Smooth muscle cell of the brain vasculature (primary cell): ENCODE measurements at regions not wholly inside any gene's neighbourhood (a gene's known extent, or its start where the extent isn't known, plus 50 kb on each side); places are given as distances from the start of the nearest gene placed in this dataset.
"Not testable (repeated sequence)": the region's sequence is repeated elsewhere in the genome, so short reads cannot be mapped to it uniquely, and the experiment has no call there.

Source experiments
- DNase-seq: peaks from one replicate; pipeline ENCODE4 v3.0.0-alpha.2; 2012; ENCODE audit warnings: low read depth, low spot score

- DNase-seq = no peak
Observed at GRCh38 chr17:64785011-64785421, 122.9 kb upstream of the SMURF2 start.

DNA sequence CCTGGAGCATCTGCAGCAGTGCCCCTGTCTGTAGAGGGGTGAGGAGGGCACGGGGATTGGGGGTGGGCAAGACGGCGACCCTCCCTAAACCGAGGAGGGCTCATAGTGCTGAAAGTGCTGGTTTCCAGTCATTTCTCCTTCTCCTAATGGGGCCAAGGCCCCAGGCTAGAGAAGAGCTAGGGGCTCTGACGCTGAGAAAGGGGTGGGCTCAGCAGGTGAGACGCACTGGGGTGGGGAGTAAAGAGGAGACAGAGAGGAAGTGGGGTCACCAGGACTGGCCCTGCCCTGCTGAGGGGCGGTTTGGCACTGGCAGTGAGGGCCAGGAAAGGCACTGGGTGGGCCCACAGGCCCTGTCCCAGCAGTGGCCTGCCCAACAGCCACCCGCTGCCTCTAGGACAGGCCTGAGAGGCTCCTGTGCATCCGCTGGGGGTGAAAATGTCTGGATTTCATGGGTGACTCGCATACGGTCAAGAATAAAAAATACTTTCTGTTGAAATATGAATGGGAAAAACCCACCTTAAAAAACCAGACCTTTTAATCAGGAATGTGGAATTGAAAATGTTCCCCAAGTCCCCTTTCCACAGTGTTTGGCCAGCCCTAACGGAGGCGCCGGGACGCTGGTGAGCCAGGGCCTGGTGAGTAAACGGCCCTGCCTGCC, 122.4 kb upstream of the SMURF2 start:
- DNase-seq = no peak

- DNase-seq = no peak
Observed at GRCh38 chr17:64783556-64784352, 121.6 kb upstream of the SMURF2 start.

DNA sequence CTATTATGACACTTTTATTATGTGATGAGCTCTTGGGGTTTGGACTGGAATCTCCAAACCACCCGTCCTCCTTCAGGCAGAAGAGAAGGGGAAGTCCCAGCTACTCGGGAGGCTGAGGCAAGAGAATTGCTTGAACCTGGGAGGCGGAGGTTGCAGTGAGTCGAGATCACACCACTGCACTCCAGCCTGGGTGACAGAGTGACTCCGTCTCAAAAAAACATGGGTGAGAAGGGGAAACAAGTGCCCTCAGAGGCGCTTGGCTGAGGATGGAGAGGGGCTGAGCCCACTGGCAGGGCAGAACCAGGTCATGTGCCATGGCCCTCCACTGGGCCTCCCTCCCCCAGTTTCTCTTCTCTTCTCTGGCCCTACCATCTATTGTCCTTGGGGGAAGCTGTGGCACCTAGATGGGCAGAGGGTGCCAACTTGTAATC, 120.9 kb upstream of the SMURF2 start:
- no peak for DNase-seq

DNA sequence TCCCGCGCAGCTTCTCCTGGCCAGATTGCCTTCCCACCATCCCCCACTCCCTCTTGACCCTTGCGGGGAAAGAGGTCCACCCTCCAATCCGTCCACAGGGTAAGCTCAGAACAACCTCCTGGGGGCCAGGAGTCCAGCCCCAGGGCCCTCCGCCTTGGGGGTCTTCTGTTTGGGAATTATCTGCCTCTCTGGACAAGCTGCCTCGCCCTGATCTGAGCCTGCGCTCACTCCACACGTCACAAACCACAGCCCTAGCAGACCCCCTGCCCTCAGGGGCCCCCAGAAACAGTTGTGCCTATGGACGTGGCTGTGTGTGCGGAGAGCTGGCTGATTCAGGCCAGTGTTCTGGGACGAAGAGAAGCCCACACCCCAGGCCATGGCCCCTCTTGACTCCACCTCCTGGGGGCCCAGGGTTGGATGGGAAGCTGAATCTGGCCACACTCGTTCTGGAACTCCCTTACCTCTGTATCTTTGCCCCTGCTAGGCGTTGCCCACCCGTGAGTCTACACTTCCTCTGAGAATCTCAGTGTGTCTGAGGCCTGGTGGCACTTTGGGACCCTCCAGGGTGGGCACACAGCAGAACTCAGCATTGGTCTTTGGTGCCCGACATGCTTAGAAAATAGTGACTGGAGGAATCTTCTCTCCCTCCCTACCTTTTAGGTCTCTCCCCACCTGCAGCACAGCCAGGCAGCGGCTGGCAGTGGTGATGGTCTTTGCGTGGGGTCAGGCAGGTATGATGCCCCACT, 119.9 kb upstream of the SMURF2 start:
- no peak for DNase-seq

DNA sequence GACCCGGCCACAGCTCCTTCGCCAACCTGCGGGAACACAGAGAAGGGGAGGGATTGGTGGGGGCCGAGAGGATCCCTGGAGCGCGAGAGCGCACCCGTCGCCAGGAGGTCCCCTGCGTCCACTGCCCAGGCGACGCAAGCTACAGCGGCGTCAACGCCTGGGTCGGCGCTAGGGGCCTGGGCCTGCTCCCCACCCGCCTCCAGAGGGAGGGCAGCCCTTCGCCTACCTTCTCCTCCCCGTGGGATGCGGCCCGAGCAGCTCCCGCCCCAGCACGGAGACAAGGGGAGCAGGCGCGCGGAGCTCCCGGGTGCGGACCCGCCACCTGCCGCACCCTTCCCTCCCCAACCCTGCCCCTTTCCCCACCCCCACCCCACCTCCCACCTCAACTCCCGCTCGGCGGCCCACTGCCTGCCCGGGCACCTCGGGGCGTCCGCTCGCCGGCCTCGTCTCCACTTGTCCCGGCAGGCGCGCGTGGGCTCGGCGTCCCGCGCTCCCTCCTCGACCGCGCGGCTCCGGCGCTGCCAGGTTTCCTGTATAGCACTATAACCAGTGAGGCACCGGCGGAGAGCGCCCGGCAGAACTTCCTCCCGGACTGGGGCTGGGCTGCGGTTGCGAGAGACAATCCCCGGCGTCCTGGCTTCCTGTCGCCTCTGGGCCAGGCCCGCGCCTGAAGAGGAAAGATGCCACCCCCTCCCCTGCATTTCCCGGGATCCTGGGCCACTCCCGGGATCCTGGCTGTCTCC, 119.1 kb upstream of the SMURF2 start:
- DNase-seq = no peak

- no peak for DNase-seq
Observed at GRCh38 chr17:64780096-64781013, 118.2 kb upstream of the SMURF2 start.

DNA sequence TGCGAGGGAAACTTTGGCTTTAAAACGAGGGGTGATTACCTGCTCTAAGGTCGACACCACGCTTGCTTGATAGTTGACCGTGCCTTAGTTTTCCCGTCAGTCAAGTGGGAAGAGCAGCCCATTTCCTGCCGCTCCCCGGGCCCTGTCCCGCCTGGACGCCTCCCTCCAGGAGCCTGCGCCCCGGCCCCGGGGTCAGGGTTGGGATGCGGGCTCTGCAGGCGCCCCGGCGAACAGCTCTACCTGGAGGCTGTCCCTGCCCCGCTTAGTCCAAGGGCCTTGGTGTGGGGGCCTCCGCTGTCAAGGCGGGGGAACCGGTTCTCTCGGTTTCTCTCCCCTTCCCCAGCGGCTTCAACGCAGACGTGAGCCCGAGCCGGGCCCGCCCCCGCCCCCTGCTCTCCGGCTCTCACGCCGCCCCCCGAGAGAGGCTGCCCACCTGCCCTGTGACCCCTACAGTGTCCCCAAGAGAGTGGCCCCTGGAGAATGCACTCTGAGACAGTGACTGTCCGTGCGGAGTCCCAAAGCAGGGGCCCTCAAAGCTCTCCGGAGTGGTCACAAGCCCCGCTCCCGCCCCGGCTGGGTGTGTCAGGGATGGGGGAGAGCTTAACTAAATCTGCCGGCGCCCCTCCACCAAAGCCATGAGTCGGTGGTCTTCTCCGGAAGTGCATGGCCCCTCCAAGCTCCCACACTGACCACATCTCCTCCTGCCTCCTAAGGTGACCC, 117.4 kb upstream of the SMURF2 start:
- DNase-seq = no peak

GRCh38 chr17:64779098-64779375, 116.9 kb upstream of the SMURF2 start:
- DNase-seq = not testable (repeated sequence)

GRCh38 chr17:64778240-64779097, 116.4 kb upstream of the SMURF2 start:
- DNase-seq = no peak

GRCh38 chr17:64777415-64778239, 115.5 kb upstream of the SMURF2 start:
- DNase-seq = no peak

GRCh38 chr17:64776720-64777414, 114.8 kb upstream of the SMURF2 start:
- DNase-seq = peak; percentile 39

DNA sequence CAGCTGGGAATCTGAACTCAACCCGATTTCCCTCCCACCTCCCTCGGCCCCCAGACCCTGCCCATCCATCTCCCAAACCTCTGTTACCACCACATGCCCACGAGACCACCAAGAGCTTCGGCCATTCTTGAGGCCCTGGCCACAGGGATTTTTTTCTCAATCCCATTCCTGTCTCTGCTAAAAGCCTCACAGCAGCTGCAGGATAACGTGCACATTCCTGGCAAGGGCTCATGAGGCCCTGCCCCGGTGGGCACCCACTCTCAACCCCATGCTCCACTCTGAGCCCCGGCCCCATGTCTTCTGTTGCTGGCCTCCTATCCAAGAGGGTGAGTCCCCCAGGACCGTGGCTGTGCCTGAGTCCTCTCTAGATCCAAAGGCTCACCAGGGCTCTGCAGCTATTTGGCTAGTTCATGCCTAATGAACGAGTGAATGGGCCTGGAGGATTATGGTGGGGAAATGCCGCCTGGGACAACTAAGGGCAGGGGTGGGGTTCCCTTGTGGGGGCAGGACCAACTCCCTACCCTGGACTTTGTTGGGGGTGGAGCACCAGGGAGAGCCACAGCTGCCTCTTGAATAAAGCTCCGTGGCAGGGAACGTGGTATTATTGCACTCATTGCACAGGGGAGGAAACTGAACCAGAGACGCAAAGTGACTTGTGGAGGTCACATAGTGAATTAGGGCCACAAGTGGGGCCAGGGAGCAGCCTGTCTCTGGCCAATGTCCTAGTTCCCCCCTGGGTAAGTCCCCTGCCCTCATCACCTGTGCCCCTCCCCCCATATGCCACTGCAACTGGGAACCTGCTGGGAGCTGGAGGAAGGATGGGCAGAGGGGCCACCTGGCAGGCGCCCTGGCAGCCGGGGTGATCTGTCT, 113.8 kb upstream of the SMURF2 start:
- DNase-seq = no peak

DNA sequence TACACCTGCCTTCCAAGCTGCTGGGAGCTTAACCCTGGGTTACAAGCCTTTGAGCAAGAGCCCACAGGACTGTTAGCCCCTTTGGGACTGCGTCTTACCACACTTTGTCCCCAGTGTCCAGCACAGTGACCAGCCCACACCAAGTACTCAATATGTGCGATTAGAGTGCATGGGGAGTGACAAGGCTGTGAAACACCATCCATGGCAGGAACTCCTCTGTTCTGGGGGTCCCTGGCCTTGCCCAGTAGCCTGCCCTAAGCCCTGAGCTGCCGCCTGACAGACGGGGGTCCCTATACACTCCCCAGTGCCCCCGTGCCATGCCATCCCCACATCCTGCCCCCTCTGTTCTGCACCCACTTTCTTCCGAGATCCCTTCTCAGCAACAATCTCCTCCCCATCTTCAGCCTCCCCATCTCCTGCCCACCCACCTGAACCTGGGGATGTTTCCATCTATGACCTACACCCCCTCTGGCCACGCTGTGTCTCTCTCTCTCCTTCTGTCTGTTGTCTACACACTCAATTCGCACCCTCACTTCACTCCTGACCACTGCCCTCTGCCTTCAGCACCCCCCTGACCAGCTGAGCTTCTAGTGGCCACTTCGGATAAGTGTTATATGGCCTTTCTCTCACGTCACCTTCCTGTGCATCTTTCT, 112.9 kb upstream of the SMURF2 start:
- no peak for DNase-seq

DNA sequence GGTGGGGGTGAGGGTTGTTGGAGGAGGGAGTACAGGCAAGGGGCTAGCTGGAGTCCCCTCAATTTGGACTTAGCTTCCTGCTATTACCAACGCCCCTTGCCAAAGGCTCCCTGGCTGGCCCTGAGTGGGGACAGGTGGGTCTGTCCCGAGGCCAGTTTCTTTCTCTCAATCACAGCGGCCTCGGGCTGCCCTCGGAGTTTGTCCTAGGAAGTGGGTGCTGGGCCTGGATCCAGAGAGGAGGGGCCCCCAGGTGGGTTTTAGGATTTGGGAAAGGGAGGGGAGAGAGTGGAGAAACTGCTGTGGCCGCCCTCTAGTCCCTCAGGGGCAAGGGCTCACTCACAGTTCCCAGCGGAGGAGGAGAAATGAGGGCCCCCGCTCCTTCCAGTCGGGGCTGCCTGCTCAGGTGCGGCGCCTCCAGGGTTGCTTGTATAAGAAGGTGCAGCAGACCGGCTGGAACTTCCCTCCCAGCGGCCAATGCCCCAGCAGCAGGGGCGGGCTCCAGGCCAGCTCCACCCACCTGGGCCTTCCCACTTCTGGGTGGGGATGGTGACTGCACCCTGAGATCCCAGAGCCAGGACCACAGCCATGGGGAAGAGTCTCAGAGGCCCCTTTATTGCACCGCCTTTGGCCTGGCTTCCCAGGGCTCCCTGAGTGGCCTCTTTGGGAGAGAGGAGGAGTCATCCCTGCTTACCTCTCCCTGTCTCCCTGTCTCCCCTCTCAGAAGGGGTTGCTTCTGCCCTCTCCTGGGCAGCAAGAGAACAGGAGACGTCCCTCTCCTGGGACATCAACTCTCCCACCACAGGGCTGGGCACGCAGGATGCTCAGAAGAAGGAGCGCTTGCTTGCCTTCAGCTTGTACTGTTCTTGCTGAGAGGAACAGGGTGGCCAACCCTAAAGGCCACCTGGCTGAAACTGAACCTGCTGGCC, 112.0 kb upstream of the SMURF2 start:
- no peak for DNase-seq
